BLaER1 treated with 17β-estradiol and CSF1 and Interleukin-3, amounts not matched to agents 10 nM and 100 nM (cell line): ENCODE measurements at regions not wholly inside any gene's neighbourhood (a gene's known extent, or its start where the extent isn't known, plus 50 kb on each side); places are given as distances from the start of the nearest gene placed in this dataset.
A peak's percentile ranks its signal among the peaks of the same experiment; 100 is the strongest.
"Not testable (repeated sequence)": the region's sequence is repeated elsewhere in the genome, so short reads cannot be mapped to it uniquely, and the experiment has no call there.

Experiments
- H3K27ac ChIP-seq, 11 experiments: shearing (Covaris generic); formaldehyde crosslinking; 2 replicates each; pipeline ENCODE4 v1.8.1; 2022
- H3K27me3 ChIP-seq, 11 experiments: shearing (Covaris generic); formaldehyde crosslinking; 2 replicates each; pipeline ENCODE4 v1.8.1; 2022
- H3K36me3 ChIP-seq, 11 experiments: shearing (Covaris generic); formaldehyde crosslinking; 2 replicates each; pipeline ENCODE4 v1.8.1; 2022
- H3K4me1 ChIP-seq, 10 experiments: shearing (Covaris generic); formaldehyde crosslinking; 2 replicates each; pipeline ENCODE4 v1.8.1; 2022
- H3K4me2 ChIP-seq, 11 experiments: shearing (Covaris generic); formaldehyde crosslinking; 2 replicates each; pipeline ENCODE4 v1.8.1; 2022
- H3K4me3 ChIP-seq, 10 experiments: shearing (Covaris generic); formaldehyde crosslinking; 2 replicates each; pipeline ENCODE4 v1.8.1; 2022
- H3K9ac ChIP-seq, 11 experiments: shearing (Covaris generic); formaldehyde crosslinking; 2 replicates each; pipeline ENCODE4 v1.8.1; 2022
- H3K9me3 ChIP-seq, 11 experiments: shearing (Covaris generic); formaldehyde crosslinking; replicated peaks in 1 of 11; 2 replicates each; pipeline ENCODE4 v1.8.1; 2022
- H4K20me1 ChIP-seq, 11 experiments: shearing (Covaris generic); formaldehyde crosslinking; 2 replicates each; pipeline ENCODE4 v1.8.1; 2022
- Cebpa-rat ChIP-seq, 11 experiments: shearing (Covaris generic); IDR thresholded peaks; 2 replicates each; pipeline ENCODE4 v1.8.1; 2022

- TF ChIP-seq Cebpa-rat (IDR thresholded peaks at IDR 0.05): no peak
- Histone ChIP-seq H3K36me3 (no peaks in the 10 kb centered on the region), H3K9me3 (peaks cover 7 to 18% (median 14%) of the 10 kb centered on the region in 11 experiments; a peak in 17 of 22 replicates), H3K4me1 (no peaks in the 10 kb centered on the region), H3K4me2 (no peak overlapping the region), H4K20me1 (no peaks in the 10 kb centered on the region), H3K27ac (no peak overlapping the region), H3K4me3 (no peak overlapping the region), H3K9ac (no peak overlapping the region), H3K27me3 (no peaks in the 10 kb centered on the region)
Observed at GRCh38 chr10:65110009-65110408, 1588.8 kb downstream of the REEP3 start.

GRCh38 chr10:65111059-65111458 is 1589.9 kb downstream of the REEP3 start:
- not testable (repeated sequence) for H3K27ac ChIP-seq, H3K9ac ChIP-seq, H3K4me1 ChIP-seq, H3K4me3 ChIP-seq, H3K36me3 ChIP-seq, H4K20me1 ChIP-seq, H3K27me3 ChIP-seq, H3K4me2 ChIP-seq
- H3K9me3 ChIP-seq: peaks cover 3 to 11% (median 9%) of the 10 kb centered on the region in 11 experiments; a peak in 17 of 22 replicates

GRCh38 chr10:65112573-65112972 is 1591.4 kb downstream of the REEP3 start:
- Histone ChIP-seq H4K20me1 (no peaks in the 10 kb centered on the region), H3K4me1 (no peaks in the 10 kb centered on the region), H3K4me2 (no peak overlapping the region), H3K36me3 (no peaks in the 10 kb centered on the region), H3K27ac (no peak overlapping the region), H3K9ac (no peak overlapping the region), H3K9me3 (no peaks in the 10 kb centered on the region), H3K4me3 (no peak overlapping the region), H3K27me3 (no peaks in the 10 kb centered on the region)
- no peak for TF ChIP-seq Cebpa-rat (IDR thresholded peaks at IDR 0.05)

- Histone ChIP-seq H3K4me2 (no peak overlapping the region), H3K9ac (no peak overlapping the region), H4K20me1 (no peaks in the 10 kb centered on the region), H3K9me3 (no peaks in the 10 kb centered on the region), H3K36me3 (no peaks in the 10 kb centered on the region), H3K27ac (no peak overlapping the region), H3K27me3 (no peaks in the 10 kb centered on the region), H3K4me1 (no peaks in the 10 kb centered on the region), H3K4me3 (no peak overlapping the region)
- no peak for TF ChIP-seq Cebpa-rat (IDR thresholded peaks at IDR 0.05)
Observed at GRCh38 chr10:65123120-65123519, 1601.9 kb downstream of the REEP3 start.

- no peak overlapping the region for H3K4me3 ChIP-seq
- TF ChIP-seq Cebpa-rat (IDR thresholded peaks at IDR 0.05): no peak
- no peaks in the 10 kb centered on the region for H3K36me3 ChIP-seq
- H3K27ac ChIP-seq: no peak overlapping the region
- no peaks in the 10 kb centered on the region for H3K4me1 ChIP-seq
- H3K27me3 ChIP-seq: no peaks in the 10 kb centered on the region
- H3K4me2 ChIP-seq: no peak overlapping the region
- H3K9ac ChIP-seq: no peak overlapping the region
- no peaks in the 10 kb centered on the region for H4K20me1 ChIP-seq
- no peaks in the 10 kb centered on the region for H3K9me3 ChIP-seq
Observed at GRCh38 chr10:65125212-65125611, 1604.0 kb downstream of the REEP3 start.

- no peaks in the 10 kb centered on the region for H4K20me1 ChIP-seq
- no peak overlapping the region for H3K27ac ChIP-seq
- no peaks in the 10 kb centered on the region for H3K36me3 ChIP-seq
- H3K4me2 ChIP-seq: no peak overlapping the region
- no peak overlapping the region for H3K9ac ChIP-seq
- H3K9me3 ChIP-seq: no peaks in the 10 kb centered on the region
- TF ChIP-seq Cebpa-rat (IDR thresholded peaks at IDR 0.05): no peak
- no peaks in the 10 kb centered on the region for H3K27me3 ChIP-seq
- H3K4me1 ChIP-seq: no peaks in the 10 kb centered on the region
- H3K4me3 ChIP-seq: no peak overlapping the region
Observed at GRCh38 chr10:65126288-65126687, 1605.1 kb downstream of the REEP3 start.

- Histone ChIP-seq H3K4me2 (no peak overlapping the region), H3K27ac (no peak overlapping the region), H3K27me3 (no peaks in the 10 kb centered on the region), H4K20me1 (no peaks in the 10 kb centered on the region), H3K4me1 (no peaks in the 10 kb centered on the region), H3K9me3 (no peaks in the 10 kb centered on the region), H3K9ac (no peak overlapping the region), H3K4me3 (no peak overlapping the region), H3K36me3 (no peaks in the 10 kb centered on the region)
- TF ChIP-seq Cebpa-rat (IDR thresholded peaks at IDR 0.05): no peak
Observed at GRCh38 chr10:65128277-65128676, 1607.1 kb downstream of the REEP3 start.

GRCh38 chr10:65130162-65130758 is 1609.1 kb downstream of the REEP3 start:
- Histone ChIP-seq H3K36me3 (no peaks in the 10 kb centered on the region), H3K4me2 (no peak overlapping the region), H3K27ac (no peak overlapping the region), H3K9ac (no peak overlapping the region), H3K4me1 (no peaks in the 10 kb centered on the region), H3K9me3 (no peaks in the 10 kb centered on the region), H3K27me3 (no peaks in the 10 kb centered on the region), H3K4me3 (no peak overlapping the region), H4K20me1 (no peaks in the 10 kb centered on the region)
- TF ChIP-seq Cebpa-rat (IDR thresholded peaks at IDR 0.05): no peak

- Histone ChIP-seq H3K4me2 (no peak overlapping the region), H3K4me3 (no peak overlapping the region), H3K4me1 (no peaks in the 10 kb centered on the region), H4K20me1 (no peaks in the 10 kb centered on the region), H3K27ac (no peak overlapping the region), H3K9me3 (no peaks in the 10 kb centered on the region), H3K9ac (no peak overlapping the region), H3K36me3 (no peaks in the 10 kb centered on the region), H3K27me3 (no peaks in the 10 kb centered on the region)
- peak in 5 of 11 experiments; percentile 28 to 87 (median 48); a peak in 7 of 22 replicates for TF ChIP-seq Cebpa-rat (IDR thresholded peaks at IDR 0.05)
Observed at GRCh38 chr10:65133652-65134051, 1612.5 kb downstream of the REEP3 start.

- H3K4me2 ChIP-seq: no peak overlapping the region
- H3K9ac ChIP-seq: no peak overlapping the region
- no peaks in the 10 kb centered on the region for H3K27me3 ChIP-seq
- H3K36me3 ChIP-seq: no peaks in the 10 kb centered on the region
- no peak for TF ChIP-seq Cebpa-rat (IDR thresholded peaks at IDR 0.05)
- H3K27ac ChIP-seq: no peak overlapping the region
- no peaks in the 10 kb centered on the region for H3K4me1 ChIP-seq
- H3K4me3 ChIP-seq: no peak overlapping the region
- no peaks in the 10 kb centered on the region for H4K20me1 ChIP-seq
- H3K9me3 ChIP-seq: no peaks in the 10 kb centered on the region
Observed at GRCh38 chr10:65135508-65135907, 1614.3 kb downstream of the REEP3 start.
